ENCODE measurements at regions not wholly inside any gene's neighbourhood (a gene's known extent, or its start where the extent isn't known, plus 50 kb on each side); places are given as distances from the start of the nearest gene placed in this dataset.

DNA sequence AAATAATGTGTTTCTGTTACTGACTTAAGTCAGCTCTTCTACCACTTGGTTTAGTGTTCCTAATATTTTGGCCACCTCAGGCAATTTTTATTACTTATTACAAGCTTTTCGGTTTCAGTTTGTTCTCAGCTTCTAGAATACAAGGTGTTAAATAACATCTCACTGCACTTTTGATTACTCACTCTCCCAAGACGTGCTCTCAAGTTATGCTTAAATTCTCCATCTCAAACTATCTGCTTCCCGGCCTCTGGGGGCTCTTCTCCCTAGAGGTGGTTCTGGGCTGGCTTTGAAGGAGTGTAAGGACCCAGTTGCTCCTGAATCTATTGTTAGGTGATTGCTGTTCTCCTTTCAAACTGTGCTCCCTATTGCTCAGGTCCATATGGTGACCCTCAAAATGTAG lies 193.9 kb upstream of the DDHD1 start:
- H3K9me3 Mint-ChIP-seq, result no peaks in the 10 kb centered on the region
- no peaks in the 10 kb centered on the region for H3K9me2 ChIP-seq (ENCODE audit: insufficient read depth)
- ATAC-seq (peak; percentile 70), DNase-seq (ENCODE audit: low spot score) (peak; percentile 30)
- H3K27ac ChIP-seq (ENCODE audit: low read depth), result no peak overlapping the region
- H3K4me3 Mint-ChIP-seq, result no peak overlapping the region
- no peak overlapping the region for H3K4me2 ChIP-seq
- H3K4me1 ChIP-seq (ENCODE audit: insufficient read depth), result no peaks in the 10 kb centered on the region
- H3K4me3 ChIP-seq, result no peak overlapping the region
- H3K36me3 Mint-ChIP-seq (ENCODE audit: low read depth), result no peaks in the 10 kb centered on the region
- no peaks in the 10 kb centered on the region for H4K20me1 ChIP-seq (replicated peaks; ENCODE audit: insufficient read depth)
- H3F3A ChIP-seq (replicated peaks; ENCODE audit: low read depth), result no peaks in the 10 kb centered on the region
- no peaks in the 10 kb centered on the region for H3K27me3 ChIP-seq (ENCODE audit: insufficient read depth)
- H3K27me3 Mint-ChIP-seq (ENCODE audit: insufficient read depth, low read depth, poor library complexity), result no peaks in the 10 kb centered on the region
- no peak overlapping the region; the same call in 1 of the 2 replicates for H3K27ac Mint-ChIP-seq
- no peaks in the 10 kb centered on the region for H3K36me3 ChIP-seq (ENCODE audit: insufficient read depth)
- H3K4me1 Mint-ChIP-seq, result peaks cover 11% of the 10 kb centered on the region
- TF ChIP-seq, protein P1, sequence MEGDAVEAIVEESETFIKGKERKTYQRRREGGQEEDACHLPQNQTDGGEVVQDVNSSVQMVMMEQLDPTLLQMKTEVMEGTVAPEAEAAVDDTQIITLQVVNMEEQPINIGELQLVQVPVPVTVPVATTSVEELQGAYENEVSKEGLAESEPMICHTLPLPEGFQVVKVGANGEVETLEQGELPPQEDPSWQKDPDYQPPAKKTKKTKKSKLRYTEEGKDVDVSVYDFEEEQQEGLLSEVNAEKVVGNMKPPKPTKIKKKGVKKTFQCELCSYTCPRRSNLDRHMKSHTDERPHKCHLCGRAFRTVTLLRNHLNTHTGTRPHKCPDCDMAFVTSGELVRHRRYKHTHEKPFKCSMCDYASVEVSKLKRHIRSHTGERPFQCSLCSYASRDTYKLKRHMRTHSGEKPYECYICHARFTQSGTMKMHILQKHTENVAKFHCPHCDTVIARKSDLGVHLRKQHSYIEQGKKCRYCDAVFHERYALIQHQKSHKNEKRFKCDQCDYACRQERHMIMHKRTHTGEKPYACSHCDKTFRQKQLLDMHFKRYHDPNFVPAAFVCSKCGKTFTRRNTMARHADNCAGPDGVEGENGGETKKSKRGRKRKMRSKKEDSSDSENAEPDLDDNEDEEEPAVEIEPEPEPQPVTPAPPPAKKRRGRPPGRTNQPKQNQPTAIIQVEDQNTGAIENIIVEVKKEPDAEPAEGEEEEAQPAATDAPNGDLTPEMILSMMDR (conservative IDR thresholded peaks at IDR 0.05; ENCODE audit: low read depth in 2 of 2), result peak in 1 of 2 experiments; percentile 23; a peak in 1 of 4 replicates
- TF ChIP-seq EZH2 (IDR thresholded peaks at IDR 0.05; ENCODE audit: low read depth, unreplicated experiment), result no peak
- TF ChIP-seq, protein P2, sequence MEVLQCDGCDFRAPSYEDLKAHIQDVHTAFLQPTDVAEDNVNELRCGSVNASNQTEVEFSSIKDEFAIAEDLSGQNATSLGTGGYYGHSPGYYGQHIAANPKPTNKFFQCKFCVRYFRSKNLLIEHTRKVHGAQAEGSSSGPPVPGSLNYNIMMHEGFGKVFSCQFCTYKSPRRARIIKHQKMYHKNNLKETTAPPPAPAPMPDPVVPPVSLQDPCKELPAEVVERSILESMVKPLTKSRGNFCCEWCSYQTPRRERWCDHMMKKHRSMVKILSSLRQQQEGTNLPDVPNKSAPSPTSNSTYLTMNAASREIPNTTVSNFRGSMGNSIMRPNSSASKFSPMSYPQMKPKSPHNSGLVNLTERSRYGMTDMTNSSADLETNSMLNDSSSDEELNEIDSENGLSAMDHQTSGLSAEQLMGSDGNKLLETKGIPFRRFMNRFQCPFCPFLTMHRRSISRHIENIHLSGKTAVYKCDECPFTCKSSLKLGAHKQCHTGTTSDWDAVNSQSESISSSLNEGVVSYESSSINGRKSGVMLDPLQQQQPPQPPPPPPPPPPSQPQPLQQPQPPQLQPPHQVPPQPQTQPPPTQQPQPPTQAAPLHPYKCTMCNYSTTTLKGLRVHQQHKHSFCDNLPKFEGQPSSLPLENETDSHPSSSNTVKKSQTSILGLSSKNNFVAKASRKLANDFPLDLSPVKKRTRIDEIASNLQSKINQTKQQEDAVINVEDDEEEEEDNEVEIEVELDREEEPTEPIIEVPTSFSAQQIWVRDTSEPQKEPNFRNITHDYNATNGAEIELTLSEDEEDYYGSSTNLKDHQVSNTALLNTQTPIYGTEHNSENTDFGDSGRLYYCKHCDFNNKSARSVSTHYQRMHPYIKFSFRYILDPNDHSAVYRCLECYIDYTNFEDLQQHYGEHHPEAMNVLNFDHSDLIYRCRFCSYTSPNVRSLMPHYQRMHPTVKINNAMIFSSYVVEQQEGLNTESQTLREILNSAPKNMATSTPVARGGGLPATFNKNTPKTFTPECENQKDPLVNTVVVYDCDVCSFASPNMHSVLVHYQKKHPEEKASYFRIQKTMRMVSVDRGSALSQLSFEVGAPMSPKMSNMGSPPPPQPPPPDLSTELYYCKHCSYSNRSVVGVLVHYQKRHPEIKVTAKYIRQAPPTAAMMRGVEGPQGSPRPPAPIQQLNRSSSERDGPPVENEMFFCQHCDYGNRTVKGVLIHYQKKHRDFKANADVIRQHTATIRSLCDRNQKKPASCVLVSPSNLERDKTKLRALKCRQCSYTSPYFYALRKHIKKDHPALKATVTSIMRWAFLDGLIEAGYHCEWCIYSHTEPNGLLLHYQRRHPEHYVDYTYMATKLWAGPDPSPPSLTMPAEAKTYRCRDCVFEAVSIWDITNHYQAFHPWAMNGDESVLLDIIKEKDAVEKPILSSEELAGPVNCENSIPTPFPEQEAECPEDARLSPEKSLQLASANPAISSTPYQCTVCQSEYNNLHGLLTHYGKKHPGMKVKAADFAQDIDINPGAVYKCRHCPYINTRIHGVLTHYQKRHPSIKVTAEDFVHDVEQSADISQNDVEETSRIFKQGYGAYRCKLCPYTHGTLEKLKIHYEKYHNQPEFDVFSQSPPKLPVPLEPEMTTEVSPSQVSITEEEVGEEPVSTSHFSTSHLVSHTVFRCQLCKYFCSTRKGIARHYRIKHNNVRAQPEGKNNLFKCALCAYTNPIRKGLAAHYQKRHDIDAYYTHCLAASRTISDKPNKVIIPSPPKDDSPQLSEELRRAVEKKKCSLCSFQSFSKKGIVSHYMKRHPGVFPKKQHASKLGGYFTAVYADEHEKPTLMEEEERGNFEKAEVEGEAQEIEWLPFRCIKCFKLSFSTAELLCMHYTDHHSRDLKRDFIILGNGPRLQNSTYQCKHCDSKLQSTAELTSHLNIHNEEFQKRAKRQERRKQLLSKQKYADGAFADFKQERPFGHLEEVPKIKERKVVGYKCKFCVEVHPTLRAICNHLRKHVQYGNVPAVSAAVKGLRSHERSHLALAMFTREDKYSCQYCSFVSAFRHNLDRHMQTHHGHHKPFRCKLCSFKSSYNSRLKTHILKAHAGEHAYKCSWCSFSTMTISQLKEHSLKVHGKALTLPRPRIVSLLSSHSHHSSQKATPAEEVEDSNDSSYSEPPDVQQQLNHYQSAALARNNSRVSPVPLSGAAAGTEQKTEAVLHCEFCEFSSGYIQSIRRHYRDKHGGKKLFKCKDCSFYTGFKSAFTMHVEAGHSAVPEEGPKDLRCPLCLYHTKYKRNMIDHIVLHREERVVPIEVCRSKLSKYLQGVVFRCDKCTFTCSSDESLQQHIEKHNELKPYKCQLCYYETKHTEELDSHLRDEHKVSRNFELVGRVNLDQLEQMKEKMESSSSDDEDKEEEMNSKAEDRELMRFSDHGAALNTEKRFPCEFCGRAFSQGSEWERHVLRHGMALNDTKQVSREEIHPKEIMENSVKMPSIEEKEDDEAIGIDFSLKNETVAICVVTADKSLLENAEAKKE (CRISPR knock-in tag; IDR thresholded peaks at IDR 0.05), result 0 out of 2 replicates have a peak, but pooled peaks have one; percentile 2
- no peak overlapping the region for H2AFZ ChIP-seq
- H3K79me2 ChIP-seq (replicated peaks; ENCODE audit: insufficient read depth), result no peaks in the 10 kb centered on the region

GRCh38 chr14:53341324-53341723 lies 188.2 kb upstream of the DDHD1 start:
- Mint-ChIP-seq H3K27ac (no peak overlapping the region), H3K4me3 (no peak overlapping the region), H3K9me3 (no peaks in the 10 kb centered on the region), H3K27me3 (ENCODE audit: insufficient read depth, low read depth, poor library complexity) (peaks cover 2% of the 10 kb centered on the region), H3K4me1 (peaks cover 21% of the 10 kb centered on the region), H3K36me3 (ENCODE audit: low read depth) (no peaks in the 10 kb centered on the region)
- Histone ChIP-seq H3K36me3 (ENCODE audit: insufficient read depth) (no peaks in the 10 kb centered on the region), H3K4me1 (ENCODE audit: insufficient read depth) (peaks cover 18% of the 10 kb centered on the region; the same call in 1 of the 2 replicates), H3K9me2 (ENCODE audit: insufficient read depth) (peaks cover 10% of the 10 kb centered on the region; the same call in 1 of the 2 replicates), H3K27me3 (ENCODE audit: insufficient read depth) (no peaks in the 10 kb centered on the region), H3K27ac (ENCODE audit: low read depth) (no peak overlapping the region), H4K20me1 (replicated peaks; ENCODE audit: insufficient read depth) (no peaks in the 10 kb centered on the region), H3K4me2 (no peak overlapping the region), H3F3A (replicated peaks; ENCODE audit: low read depth) (no peaks in the 10 kb centered on the region), H2AFZ (no peak overlapping the region), H3K79me2 (replicated peaks; ENCODE audit: insufficient read depth) (no peaks in the 10 kb centered on the region), H3K4me3 (no peak overlapping the region)
- DNase-seq (ENCODE audit: low spot score) (no peak), ATAC-seq (no peak; the same call in 2 of the 3 replicates)
- TF ChIP-seq POLR2AphosphoS5 (IDR thresholded peaks at IDR 0.05; ENCODE audit: low read depth) (no peak), EZH2 (IDR thresholded peaks at IDR 0.05; ENCODE audit: low read depth, unreplicated experiment) (no peak), ZNF331 (CRISPR knock-in tag; IDR thresholded peaks at IDR 0.05; ENCODE audit: low read depth) (no peak), STAT1 (IDR thresholded peaks at IDR 0.05; ENCODE audit: unreplicated experiment) (no peak), NANOG (IDR thresholded peaks at IDR 0.05; ENCODE audit: borderline replicate concordance) (no peak)

Measured in GM23338 (cell line).